HG02798 (cell line): ENCODE measurements at regions not wholly inside any gene's neighbourhood (a gene's known extent, or its start where the extent isn't known, plus 50 kb on each side); places are given as distances from the start of the nearest gene placed in this dataset.

Experiments
- ATAC-seq: cut with Tn5 transposase; IDR thresholded peaks from one replicate; pipeline ENCODE4 v1.9.1; 2021; ENCODE audit warnings: mild to moderate bottlenecking; ENCODE audit not compliant: unreplicated experiment, poor library complexity

DNA sequence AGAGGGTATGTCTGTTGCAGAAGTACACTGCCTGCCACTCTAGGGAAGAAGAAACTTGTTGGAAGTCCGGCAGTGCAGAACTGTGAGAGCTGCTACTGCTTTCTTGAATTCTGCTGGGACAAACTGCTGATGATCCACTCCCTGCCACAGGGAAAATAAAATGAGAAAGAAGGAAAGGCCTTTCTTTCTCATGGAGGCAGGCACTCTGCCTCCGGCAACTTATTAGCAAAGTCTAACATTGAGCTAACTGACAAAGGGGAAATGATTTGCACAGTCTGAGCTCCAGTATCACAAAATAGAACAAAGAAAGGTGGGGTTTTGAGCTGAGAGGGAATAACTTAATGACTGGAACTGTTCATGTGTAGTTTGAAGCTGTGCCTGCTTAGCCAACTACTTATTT is 134.6 kb downstream of the AASDHPPT start:
- no peak for ATAC-seq

DNA sequence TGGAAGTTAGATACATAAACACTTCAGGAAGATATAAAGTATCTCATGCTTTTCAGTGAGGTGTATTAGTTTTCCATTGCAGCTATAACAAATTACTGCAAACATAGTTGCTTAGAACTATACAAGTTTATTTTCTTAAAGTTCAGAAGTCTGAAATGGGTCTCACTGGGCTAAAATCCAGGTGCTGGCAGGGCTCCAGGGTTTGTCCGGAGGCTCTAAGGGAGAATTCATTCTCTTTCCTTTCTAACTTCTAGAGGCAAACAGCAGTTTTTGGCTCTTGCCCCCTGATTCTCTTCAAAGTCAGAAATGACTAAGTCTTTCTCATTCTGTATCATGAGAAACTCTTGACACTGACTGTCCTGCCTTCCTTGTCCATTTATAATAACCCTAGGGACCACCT is 138.8 kb downstream of the AASDHPPT start:
- ATAC-seq = no peak

DNA sequence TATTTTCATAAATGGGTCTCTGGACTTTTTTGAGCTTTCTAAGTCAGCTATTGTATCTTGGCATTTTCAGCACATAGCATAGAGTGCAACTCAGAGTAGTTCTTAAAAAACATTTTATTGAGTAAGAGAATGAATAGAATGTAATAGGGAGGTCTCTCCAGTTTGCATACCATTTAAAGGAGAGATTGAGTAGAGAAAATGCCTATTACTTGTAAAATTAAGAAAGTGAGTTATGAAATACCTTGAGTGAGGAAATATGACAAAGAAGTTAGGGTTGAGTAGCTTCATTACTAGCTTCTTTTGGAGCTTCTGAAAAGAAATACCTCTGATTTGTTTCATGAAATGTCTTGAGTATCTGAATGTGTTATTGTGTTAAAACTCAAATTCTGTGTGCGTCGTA is 140.0 kb downstream of the AASDHPPT start:
- no peak for ATAC-seq

DNA sequence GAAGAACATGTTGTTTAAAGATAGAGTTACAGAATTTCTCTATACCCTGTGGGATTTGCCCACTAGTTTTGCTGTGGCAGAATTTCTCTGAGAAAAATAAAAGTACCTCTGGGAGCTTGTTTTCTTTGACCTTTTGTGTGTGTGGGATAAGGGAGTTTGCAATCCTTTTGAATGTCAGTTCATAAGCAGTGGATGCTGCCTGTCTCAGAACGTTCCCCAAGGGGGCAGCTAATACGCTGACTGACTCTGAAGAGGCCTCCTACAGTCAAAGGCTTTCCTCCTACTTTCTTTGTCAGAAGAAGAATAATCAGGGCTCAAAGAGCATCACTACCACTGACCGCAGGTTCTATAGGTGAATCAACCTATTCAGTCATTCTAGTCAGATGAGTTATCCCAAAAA is 140.6 kb downstream of the AASDHPPT start:
- ATAC-seq = no peak

DNA sequence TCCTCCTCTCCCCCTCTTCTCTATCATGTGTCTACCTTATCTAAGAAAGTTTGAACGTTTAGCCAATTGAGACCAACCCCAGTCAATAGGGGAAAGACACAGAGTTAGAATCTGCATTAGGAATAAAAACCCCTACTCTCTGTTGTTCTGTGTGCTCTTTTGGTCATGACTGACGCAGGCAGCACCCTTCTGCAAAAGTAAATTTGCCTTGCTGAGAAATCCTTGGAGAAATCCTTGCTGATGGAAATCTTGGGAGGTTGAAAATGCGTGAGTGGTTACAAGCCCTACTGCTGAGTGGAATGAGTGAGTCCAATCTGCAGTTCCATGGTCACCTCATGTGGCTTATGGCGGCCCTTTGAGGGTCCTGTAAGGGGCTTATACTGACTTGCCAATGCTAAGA is 145.2 kb downstream of the AASDHPPT start:
- no peak for ATAC-seq

DNA sequence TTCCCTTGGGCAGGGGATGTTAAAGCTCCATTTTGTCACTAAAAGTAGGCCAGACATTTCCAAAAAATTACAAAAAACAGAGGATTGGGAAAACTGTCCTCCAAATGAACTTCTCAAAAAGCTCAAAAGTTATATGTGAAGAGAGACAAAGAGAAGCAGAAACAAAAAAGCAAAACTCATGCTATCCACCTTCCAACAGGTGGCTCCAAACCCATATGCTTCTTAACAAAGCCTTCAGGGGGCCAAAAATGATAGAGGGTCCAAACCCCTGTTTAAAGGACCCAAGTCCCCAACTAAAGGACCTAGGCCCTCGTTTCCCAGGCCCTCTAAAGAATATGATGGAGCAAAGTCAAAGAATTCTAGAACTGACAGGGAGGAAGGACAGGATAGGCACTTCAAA is 146.7 kb downstream of the AASDHPPT start:
- no peak for ATAC-seq

DNA sequence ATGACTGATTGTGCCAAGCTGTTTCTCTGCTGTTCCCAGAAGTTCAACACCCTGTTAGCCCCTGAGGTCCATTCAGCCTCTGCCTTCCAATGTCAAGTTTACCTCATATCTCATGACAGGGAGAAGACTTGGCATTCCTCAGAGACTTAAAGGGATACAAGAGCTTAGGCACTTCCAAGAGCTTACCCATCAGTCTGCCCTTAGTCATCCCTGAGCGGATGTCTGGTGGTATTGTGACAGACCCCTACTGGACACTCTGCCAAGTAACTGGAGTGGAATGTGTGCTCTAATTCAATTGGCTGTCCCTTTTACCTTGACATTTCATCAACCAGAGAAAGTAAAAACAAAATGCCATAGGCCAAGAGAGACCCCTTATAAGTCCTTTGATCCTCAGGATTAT is 151.5 kb downstream of the AASDHPPT start:
- ATAC-seq = no peak

DNA sequence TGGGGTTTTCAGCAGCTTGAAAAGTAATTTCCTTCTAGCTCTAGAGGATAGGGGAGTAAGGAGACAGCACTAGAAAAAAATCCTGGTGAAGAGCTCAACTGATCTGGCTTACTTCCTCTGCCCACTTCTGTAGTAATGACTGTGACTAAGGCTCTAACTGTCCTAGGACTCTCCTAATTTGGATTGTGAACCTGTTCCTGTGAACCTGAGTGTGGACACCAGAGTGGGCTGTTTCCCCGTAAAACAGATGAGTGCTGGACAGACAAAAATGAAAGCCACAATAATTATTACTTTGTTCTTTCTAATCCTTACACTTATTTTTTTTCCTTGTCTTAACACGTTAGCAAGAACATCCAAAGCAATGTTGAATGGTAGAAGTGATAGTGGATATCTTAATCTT is 154.1 kb downstream of the AASDHPPT start:
- no peak for ATAC-seq

DNA sequence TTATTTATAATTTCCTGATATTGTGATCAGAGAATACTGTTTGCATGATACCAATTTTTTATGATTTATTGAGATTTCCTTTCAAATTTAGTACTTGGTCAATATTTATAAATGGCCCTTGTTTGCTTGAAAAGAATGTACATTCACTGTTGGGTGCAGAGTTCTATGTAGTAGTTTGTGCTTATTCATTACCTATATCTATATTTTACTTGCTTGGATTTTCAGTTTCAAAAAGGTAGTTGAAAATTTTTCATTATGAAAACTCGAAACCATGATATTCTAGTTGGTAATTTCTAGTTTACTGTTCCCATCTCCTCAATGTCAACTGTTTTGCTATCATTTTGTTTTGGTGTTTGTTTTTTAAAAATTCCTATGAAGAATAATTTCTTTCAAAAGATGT is 155.7 kb downstream of the AASDHPPT start:
- no peak for ATAC-seq

DNA sequence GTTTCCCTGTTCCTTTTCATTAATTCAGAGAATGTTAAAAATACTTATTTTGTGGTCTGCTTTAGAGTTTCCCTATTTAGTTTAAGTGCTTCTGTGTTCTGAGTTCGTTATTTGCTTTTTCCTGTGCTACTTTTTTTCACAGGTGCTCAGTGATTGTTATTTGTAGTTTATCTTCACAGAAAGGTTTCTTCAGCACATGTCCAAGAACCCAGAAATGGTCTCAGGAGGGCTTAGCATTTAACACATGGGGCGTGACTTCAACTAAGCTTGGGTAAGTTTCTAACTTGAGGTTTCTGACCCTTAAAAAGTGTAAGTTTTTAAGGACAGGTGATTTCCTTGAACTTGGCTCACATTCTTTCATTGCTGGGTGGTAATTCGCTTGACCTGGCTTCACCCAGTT is 157.3 kb downstream of the AASDHPPT start:
- no peak for ATAC-seq

DNA sequence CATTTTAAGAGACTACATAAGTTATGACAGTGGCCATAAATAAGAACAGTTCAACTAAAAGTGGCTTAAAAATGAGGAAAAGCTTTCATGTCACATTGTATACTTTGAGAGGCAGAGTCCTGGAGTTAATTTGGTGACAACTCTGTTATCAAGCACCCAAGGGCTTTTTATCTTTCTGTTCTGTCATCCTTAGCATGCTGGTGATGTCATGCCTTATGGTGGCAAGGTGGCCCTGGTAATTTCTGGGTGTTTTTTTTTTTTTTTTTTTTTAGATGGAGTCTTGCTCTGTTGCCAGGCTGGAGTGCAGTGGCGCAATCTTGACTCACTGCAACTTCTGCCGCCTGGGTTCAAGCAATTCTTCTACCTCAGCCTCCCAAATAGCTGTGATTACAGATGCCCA is 158.8 kb downstream of the AASDHPPT start:
- ATAC-seq = no peak

DNA sequence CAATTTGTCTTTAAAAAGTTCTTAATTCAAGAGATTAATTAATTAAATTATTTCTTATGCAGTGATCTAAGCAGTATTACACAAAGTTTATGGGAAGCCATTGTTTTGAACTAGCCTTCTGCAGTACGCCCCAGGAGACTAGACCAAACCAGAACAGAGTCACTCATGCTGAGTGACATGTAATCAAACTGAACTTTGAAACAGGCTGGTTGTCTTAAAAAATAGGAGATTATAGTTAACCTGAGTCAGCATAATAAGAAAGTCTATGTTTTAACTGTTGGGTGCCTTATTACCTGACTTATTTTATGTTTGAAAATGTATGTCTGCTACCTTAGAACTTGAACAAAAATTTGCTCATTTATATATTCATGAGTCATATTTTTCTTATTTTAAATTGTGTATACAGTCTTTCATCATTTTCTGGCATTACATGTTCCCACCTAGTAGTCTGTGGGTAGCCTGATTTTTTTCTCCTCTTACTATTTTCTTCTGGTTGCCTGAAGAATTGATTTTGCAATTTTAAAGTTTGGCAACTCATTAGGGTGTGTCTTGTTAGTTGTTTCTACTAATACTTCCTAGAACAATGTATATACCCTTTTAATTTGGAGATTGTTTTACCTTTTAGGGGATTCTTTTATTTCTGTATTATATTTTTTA is 161.4 kb downstream of the AASDHPPT start:
- ATAC-seq = no peak

DNA sequence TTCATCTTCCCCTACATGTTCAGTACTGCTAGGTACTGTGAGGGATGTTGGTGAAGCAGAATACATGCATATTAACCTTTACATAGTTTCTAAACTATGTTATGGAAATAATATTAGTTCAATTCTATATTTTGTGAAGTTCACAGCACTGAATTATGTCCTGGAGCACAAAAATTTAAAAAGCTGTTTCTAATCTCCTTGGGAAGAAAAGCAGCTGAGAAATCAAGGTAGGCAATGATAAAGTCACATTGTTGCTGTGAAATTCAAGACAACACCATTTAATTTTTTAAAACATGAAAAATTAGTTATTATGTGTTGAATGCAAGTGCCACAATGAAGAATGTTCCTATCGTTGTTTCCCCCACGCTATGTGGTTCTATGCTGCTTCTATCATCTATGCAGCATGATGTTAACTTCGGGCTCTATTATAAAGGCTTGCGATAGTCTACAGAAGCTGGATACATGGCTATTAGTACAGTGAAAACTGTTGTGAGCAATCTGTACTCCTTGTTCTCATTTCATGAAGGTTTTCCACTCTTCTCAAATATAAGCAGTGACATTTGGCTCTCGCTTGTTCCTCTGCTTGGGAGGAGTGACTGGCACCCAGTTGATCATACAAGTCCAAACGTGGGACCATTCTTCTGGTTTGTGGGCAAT is 164.3 kb downstream of the AASDHPPT start:
- ATAC-seq = no peak

DNA sequence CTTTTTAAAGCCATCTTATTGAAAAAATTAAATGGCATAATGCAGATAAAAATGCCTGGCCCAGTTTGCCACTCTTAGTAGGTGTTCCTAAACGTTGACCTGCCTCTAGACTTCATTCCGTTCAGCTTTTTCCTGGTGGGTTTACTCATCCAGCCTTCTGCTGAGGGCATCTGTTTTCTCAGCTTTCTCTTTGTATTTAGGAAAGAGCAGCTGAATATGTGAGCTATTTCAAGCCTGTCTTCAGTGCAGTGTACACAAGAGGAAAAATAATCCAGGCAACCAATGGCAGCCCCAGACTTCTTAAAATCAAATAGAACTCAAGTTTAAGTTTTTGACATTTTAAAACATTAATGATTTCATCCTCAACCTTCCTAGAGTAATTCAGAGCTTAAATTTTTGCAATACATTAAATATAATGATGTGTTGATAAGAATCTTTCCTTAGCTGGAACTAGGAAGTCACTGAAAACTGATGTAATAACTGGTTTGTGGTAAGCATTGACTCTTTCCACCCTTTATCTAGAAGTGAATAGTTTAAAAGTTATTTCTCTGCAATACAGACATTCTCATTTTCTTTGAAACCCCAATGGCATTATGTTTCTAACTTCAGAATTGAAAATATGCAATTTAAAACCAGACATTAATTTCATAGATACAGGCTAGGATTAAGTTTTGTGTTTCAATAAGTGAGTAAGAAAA is 165.4 kb downstream of the AASDHPPT start:
- ATAC-seq = no peak

DNA sequence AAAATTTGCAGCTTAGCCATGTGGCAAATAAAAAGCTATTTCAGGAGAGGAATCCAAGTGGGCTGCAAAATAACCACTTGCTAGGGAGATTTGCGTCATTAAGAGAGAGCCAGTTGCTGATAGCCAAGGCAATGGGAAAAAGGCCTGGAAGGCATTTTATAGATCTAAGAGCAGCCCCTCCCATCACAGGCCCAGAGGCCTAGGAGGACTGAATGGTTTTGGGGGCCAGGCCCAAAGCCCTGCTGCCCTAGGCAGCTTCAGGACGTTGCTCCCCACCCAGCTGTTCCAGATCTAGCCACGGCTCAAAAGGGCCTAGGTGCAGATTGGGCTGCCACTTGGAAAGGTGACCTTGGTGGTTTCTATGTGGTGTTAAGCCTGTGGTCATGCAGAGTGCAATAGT is 169.0 kb downstream of the AASDHPPT start:
- ATAC-seq = no peak

DNA sequence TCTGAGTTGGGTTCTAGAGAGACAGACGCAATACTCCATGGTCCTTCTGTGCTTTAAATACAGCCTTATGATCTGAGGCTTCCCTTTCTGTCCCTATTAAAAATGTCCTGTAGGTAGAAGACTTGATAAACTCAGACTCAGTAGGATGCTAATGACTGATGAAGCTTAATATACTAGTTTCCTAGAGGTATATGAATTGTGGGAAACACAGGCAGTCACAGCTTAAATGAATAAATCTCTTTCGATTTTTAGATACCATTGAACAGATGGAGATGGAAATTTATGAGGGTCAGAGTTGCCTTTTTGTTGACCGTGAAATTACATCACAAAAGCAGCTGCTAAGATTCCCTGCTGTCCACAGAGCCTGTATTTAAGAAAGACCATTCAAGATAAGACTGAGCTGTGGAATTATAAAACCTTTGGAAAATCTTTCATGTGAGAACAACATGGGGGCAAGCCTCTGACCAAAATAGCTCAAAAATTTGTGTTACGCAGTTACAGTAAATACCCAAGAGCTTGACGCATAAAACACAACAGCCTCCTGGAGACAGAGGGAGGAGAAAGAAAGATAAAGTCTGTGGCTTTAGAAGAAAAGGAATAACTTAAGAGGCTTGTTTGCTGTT is 172.3 kb downstream of the AASDHPPT start:
- no peak for ATAC-seq

DNA sequence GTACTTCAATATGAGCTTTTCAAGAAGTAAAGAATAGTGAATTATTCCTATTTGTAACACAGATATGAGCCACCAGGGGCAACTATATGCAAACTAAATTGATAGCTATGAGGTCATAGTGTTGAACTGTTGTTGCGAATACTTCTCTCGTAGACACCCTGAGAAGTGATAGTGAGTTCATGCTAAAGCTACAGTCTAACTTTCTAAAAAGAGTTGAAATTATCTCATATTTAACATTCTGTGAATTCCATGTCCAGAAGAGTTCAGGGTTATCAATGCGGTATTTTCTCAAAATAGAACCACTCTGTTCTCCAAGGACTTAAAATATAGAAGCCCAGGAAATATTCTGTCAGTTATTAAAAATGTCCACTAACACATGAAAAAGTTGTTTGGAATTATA is 185.4 kb downstream of the AASDHPPT start:
- ATAC-seq = no peak

DNA sequence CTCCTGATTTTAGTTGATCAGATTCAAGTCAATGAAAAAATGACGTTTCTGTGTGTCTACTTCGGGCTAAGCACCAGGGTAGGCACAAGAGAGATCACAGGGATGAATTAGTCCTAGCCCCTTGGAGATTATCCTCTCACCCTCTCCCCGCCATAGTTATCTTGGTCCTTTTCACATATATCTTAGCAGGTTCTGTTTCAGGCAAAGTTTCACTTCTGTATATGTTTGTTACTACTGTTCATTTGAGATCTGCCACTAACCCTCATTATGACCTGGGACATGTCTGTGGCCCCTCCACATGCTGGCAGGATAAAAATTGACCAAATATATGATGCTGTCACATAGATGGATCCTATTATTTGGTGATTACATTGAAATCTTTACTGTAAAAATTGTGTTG is 186.1 kb downstream of the AASDHPPT start:
- ATAC-seq = no peak

DNA sequence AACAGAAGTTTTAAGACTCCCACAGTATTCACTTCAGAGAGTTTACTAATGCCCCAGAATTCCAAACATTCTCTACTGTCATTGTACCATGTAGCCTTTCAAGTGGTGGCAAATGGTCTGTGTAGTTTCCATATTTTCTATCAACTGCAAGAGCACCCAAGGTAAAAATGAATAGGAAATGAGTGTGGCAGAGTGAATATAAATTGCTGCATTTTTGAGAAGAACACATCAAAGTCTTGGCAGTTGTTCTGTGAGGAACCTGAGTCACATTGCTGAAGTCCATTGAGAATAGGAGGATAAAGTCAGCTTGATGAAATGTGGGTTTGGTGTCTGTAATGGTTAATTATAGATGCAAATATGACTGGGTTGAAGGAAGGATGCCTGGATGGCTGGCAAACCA is 193.6 kb downstream of the AASDHPPT start:
- no peak for ATAC-seq

DNA sequence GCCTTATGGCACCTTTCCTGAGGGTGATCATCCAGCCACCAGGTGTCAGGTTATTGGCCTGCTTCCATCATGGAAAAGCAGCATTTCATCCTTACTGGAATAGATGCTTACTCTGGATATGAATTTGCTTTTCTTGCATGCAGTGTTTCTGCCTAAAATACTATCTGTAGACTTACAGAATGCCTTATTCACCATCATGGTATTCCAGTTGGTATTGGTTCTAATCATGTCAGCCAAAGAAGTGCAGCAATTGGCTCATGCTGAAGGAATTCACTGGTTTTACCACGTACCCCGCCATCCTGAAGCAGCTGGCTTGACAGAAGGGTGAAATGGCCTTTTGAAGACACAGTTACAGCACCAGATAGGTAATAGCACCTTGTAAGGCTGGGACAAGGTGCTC is 194.2 kb downstream of the AASDHPPT start:
- ATAC-seq = no peak

DNA sequence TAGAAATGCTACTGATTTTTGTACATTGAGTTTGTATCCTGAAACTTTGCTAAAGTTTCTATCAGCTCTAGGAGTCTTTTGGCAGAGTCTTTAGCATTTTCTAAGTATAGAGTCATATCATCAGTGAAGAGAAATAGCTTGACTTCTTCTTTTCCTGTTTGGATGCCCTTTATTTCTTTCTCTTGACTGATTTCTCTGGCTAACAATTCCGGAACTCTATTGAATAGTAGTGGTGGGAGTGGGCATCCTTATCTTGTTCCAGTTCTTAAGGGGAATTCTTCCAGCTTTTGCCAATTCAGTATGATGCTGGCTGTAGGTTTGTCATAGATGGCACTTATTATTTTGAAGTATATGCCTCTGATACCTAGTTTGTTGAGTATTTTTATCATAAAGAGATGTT is 197.7 kb downstream of the AASDHPPT start:
- no peak for ATAC-seq
